ENCODE measurements at regions not wholly inside any gene's neighbourhood (a gene's known extent, or its start where the extent isn't known, plus 50 kb on each side); places are given as distances from the start of the nearest gene placed in this dataset.

GRCh38 chr3:94772402-94772801 is 709.5 kb downstream of the NSUN3 start:
- TF ChIP-seq CTCF (conservative IDR thresholded peaks at IDR 0.05; ENCODE audit: low read depth, low read length): no peak
- TF ChIP-seq EZH2 (IDR thresholded peaks at IDR 0.05; ENCODE audit: low read length, unreplicated experiment): no peak

Data from PC-3 (cell line).